Vagina (tissue), 2 donors: ENCODE measurements at regions not wholly inside any gene's neighbourhood (a gene's known extent, or its start where the extent isn't known, plus 50 kb on each side); places are given as distances from the start of the nearest gene placed in this dataset.

Experiments
- DNase-seq, 2 donors: peaks; one replicate each; pipeline ENCODE4 v3.0.0-alpha.2; 2017; ENCODE audit errors: extremely low spot score in 2 of 2
- H3K27ac ChIP-seq: fragments of 200-600 bp; sonication (generic); one replicate; pipeline ENCODE4 v1.5.1; 2019
- H3K27me3 ChIP-seq: fragments of 200-600 bp; sonication (generic); one replicate; pipeline ENCODE4 v1.5.1; 2019
- H3K36me3 ChIP-seq, 2 donors: fragments of 200-600 bp; sonication (generic); one replicate each; pipeline ENCODE4 v1.5.1; 2017 to 2019
- H3K4me1 ChIP-seq: fragments of 200-600 bp; sonication (generic); one replicate; pipeline ENCODE4 v1.5.1; 2019
- H3K4me3 ChIP-seq, 2 donors: fragments of 200-600 bp; sonication (generic); 1 replicate in 1 of 2; 2 replicates in 1 of 2; pipeline ENCODE4 v1.5.1; 2016 to 2019
- H3K9me3 ChIP-seq: fragments of 200-600 bp; sonication (generic); one replicate; pipeline ENCODE4 v1.5.1; 2019
- POLR2A ChIP-seq, 2 donors: fragments of 450-650 bp; IDR thresholded peaks; one replicate each; pipeline ENCODE4 v1.6.1; 2017; ENCODE audit warnings: antibody characterized with exemption in 2 of 2, mild to moderate bottlenecking in 2 of 2, moderate library complexity in 2 of 2
- POLR2AphosphoS5 ChIP-seq, 2 donors: sonication (generic); formaldehyde crosslinking; IDR thresholded peaks; one replicate each; pipeline ENCODE4 v1.9.0; 2017; ENCODE audit warnings: antibody characterized with exemption in 2 of 2, mild to moderate bottlenecking in 2 of 2, low read depth in 1 of 2; ENCODE audit not compliant: insufficient read depth in 1 of 2
- intact Hi-C: fragments of 100-400 bp; cut with DNase I; formaldehyde crosslinking; loops from one replicate; pipeline ENCODE4 v1.15.1; 2023
- TF ChIP-seq, protein P1 (sequence below), 3 experiments: fragments of 450-650 bp in 2 of 3; fragments of 200-600 bp in 1 of 3; sonication (generic) in 1 of 3; IDR thresholded peaks; one replicate each; pipeline ENCODE4 v1.5.1; 2017 to 2019; ENCODE audit warnings: antibody characterized with exemption in 3 of 3, mild to moderate bottlenecking in 2 of 3, moderate library complexity in 2 of 3

DNA sequence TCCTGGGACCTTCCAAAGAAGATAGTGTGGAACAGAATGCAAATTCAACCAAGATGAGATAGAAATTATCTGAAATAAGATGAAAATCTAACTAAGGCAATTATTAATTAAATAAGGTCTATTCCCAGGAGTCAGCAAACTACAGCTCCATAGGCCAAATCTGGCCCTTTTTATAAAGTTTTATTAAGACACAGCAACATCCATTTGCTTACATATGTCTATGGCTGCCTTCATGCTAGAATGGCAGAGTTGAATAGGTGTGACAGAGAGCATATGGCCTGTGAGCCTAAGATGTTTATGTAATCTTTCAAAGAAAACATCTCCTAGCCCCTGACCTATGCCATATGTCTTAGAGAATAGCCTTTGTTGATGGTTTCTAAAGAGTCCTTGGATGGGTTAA, 503.0 kb downstream of the EDEM1 start:
- TF ChIP-seq POLR2A (IDR thresholded peaks at IDR 0.05) (no peak), POLR2AphosphoS5 (IDR thresholded peaks at IDR 0.05; ENCODE audit: insufficient read depth in 1 of 2, low read depth in 1 of 2) (no peak)
- intact Hi-C loops, result no loop called here
- H3K4me3 ChIP-seq, result no peak overlapping the region

DNA sequence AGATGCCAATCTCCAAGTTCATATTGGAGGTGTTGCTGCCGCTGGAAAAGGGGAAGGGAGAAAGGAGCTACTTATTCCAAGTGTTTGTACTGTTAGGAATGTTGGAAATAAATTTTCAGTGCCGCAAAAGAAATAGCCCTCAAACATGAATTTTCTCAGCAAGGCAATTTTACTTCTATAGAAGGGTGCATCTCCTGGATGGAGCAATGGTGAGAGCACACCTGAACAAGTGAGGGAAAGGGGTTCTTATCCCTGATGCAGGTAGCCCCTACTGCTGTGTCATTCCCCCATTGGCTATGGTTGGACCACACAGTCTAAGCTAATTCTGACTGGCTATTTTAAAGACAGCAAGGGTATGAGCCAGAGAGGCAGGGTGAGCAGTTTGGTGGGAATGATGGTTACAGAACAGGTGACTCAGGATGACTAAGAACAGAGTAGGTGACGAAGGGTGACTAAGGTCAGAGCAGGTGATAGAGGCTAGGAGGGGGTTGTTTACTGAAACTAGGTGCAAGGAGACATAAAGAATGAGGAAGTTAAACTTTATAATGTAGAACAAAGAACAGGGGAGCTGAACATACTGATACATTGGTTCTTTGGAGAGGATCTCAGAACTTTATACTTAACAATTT, 503.5 kb downstream of the EDEM1 start:
- H3K4me1 ChIP-seq, result peaks cover 6% of the 10 kb centered on the region
- H3K4me3 ChIP-seq, result no peak overlapping the region
- no peaks in the 10 kb centered on the region for H3K27me3 ChIP-seq
- no peak for DNase-seq
- H3K36me3 ChIP-seq, result no peaks in the 10 kb centered on the region
- peaks cover 5% of the 10 kb centered on the region for H3K9me3 ChIP-seq
- intact Hi-C loops, result no loop called here
- H3K27ac ChIP-seq, result no peak overlapping the region
- no peak for TF ChIP-seq POLR2AphosphoS5 (IDR thresholded peaks at IDR 0.05; ENCODE audit: insufficient read depth in 1 of 2, low read depth in 1 of 2)
- TF ChIP-seq, protein P1, sequence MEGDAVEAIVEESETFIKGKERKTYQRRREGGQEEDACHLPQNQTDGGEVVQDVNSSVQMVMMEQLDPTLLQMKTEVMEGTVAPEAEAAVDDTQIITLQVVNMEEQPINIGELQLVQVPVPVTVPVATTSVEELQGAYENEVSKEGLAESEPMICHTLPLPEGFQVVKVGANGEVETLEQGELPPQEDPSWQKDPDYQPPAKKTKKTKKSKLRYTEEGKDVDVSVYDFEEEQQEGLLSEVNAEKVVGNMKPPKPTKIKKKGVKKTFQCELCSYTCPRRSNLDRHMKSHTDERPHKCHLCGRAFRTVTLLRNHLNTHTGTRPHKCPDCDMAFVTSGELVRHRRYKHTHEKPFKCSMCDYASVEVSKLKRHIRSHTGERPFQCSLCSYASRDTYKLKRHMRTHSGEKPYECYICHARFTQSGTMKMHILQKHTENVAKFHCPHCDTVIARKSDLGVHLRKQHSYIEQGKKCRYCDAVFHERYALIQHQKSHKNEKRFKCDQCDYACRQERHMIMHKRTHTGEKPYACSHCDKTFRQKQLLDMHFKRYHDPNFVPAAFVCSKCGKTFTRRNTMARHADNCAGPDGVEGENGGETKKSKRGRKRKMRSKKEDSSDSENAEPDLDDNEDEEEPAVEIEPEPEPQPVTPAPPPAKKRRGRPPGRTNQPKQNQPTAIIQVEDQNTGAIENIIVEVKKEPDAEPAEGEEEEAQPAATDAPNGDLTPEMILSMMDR (IDR thresholded peaks at IDR 0.05), result no peak
- TF ChIP-seq POLR2A (IDR thresholded peaks at IDR 0.05), result no peak

More for the DNA sequence above, 503.0 kb downstream of the EDEM1 start:
- Histone ChIP-seq H3K36me3 (no peaks in the 10 kb centered on the region), H3K4me1 (peaks cover 4% of the 10 kb centered on the region), H3K9me3 (peaks cover 5% of the 10 kb centered on the region), H3K27me3 (no peaks in the 10 kb centered on the region), H3K27ac (no peak overlapping the region)
- DNase-seq, result no peak

DNA sequence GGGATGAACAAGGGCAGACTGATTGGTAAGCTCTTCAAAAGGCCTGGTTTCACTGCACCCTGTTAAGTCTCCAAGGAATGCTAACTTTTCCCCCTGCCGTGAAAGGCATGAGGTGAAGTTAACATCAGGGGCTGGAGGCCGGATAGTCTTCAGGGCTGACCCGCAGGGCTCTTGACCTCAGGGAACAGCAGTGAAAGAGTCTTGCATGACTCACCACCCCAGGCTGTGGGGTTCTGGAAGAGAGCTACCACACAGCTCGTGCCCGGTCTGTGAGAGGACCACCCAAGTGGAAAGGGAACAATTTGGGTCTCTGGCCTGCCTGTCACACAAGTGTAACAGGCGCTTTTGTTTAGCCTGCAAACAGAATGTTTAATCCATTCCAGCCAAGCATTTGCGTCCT, 504.9 kb downstream of the EDEM1 start:
- H3K4me3 ChIP-seq, result no peak overlapping the region
- H3K27ac ChIP-seq, result no peak overlapping the region
- no peaks in the 10 kb centered on the region for H3K36me3 ChIP-seq
- H3K4me1 ChIP-seq, result peaks cover 6% of the 10 kb centered on the region
- H3K9me3 ChIP-seq, result peaks cover 5% of the 10 kb centered on the region
- no peak for DNase-seq
- intact Hi-C loops, result no loop called here
- no peaks in the 10 kb centered on the region for H3K27me3 ChIP-seq
- TF ChIP-seq, protein P1 (IDR thresholded peaks at IDR 0.05), result no peak
- TF ChIP-seq POLR2A (IDR thresholded peaks at IDR 0.05) (no peak), POLR2AphosphoS5 (IDR thresholded peaks at IDR 0.05; ENCODE audit: insufficient read depth in 1 of 2, low read depth in 1 of 2) (no peak)

DNA sequence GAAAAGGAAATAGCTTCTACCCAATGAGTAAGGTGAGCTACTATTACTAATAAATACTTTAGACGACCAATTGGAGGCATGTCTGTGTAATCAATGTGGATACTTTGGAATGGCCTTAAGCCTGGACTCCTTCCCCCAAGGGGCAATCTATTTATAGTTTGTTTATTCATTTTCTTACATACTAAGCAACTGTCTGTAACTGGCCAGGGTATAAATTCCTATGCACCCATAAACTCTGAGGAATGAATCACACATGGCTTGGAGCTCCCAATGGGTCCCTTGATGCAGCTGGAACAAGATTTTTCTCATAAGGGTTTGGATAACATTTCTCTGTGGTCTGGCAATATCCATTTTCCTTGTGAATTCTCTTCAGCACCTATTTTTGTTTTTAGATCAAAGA, 506.8 kb downstream of the EDEM1 start:
- Histone ChIP-seq H3K4me3 (no peak overlapping the region), H3K36me3 (no peaks in the 10 kb centered on the region), H3K27ac (no peak overlapping the region), H3K4me1 (peaks cover 6% of the 10 kb centered on the region), H3K9me3 (peaks cover 5% of the 10 kb centered on the region), H3K27me3 (no peaks in the 10 kb centered on the region)
- intact Hi-C loops, result no loop called here
- no peak for DNase-seq
- no peak for TF ChIP-seq POLR2A (IDR thresholded peaks at IDR 0.05)
- TF ChIP-seq POLR2AphosphoS5 (IDR thresholded peaks at IDR 0.05; ENCODE audit: insufficient read depth in 1 of 2, low read depth in 1 of 2), result no peak
- TF ChIP-seq, protein P1 (IDR thresholded peaks at IDR 0.05), result no peak

DNA sequence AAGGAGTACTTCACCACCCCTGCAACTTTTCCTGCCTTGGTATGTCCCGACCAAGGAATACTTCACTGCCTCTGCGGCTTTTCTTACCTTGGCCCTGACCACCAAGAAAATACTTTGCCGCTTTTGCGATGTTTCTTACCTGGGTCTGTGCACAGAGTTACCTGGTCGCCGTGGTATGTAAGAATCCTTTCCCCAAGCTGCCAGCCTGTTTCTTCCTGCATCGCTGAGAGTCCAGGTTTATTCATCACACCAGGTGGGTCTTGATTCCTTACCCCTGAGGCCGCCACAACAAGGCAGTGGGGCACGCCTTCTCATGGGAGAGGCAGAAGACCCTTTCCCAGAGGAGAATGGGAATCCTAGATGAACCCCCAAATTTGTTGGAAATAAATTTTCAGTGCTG, 511.3 kb downstream of the EDEM1 start:
- no peak for DNase-seq
- Histone ChIP-seq H3K27me3 (no peaks in the 10 kb centered on the region), H3K27ac (no peak overlapping the region), H3K4me3 (no peak overlapping the region), H3K9me3 (no peaks in the 10 kb centered on the region), H3K36me3 (no peaks in the 10 kb centered on the region), H3K4me1 (peaks cover 6% of the 10 kb centered on the region)
- TF ChIP-seq POLR2AphosphoS5 (IDR thresholded peaks at IDR 0.05; ENCODE audit: insufficient read depth in 1 of 2, low read depth in 1 of 2), result no peak
- intact Hi-C loops, result no loop called here

DNA sequence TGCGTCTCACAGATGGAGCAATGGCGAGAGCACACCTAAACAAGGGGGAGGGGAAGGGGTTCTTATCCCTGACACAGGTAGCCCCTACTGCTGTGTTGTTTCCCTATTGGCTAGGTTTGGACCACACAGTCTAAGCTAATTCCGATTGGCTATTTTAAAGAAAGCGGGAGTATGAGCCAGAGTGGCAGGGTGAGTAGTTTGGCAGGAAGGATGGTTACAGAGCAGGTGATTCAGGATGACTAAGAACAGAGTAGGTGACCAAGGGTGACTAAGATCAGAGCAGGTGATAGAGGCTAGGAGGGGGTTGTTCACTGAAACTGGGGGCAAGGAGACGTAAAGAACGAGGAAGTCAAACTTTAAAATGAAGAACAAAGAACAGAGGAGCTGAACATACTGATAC, 511.8 kb downstream of the EDEM1 start:
- Histone ChIP-seq H3K27ac (no peak overlapping the region), H3K36me3 (no peaks in the 10 kb centered on the region), H3K4me1 (peaks cover 6% of the 10 kb centered on the region), H3K27me3 (no peaks in the 10 kb centered on the region), H3K4me3 (no peak overlapping the region), H3K9me3 (no peaks in the 10 kb centered on the region)
- TF ChIP-seq POLR2A (IDR thresholded peaks at IDR 0.05) (no peak), POLR2AphosphoS5 (IDR thresholded peaks at IDR 0.05; ENCODE audit: insufficient read depth in 1 of 2, low read depth in 1 of 2) (no peak)
- TF ChIP-seq, protein P1 (IDR thresholded peaks at IDR 0.05), result no peak
- DNase-seq, result no peak
- intact Hi-C loops, result no loop called here
